SH-SY5Y (cell line): ENCODE measurements at regions not wholly inside any gene's neighbourhood (a gene's known extent, or its start where the extent isn't known, plus 50 kb on each side); places are given as distances from the start of the nearest gene placed in this dataset.
A peak's percentile ranks its signal among the peaks of the same experiment; 100 is the strongest.

ENCODE experiments used
- GATA2 ChIP-seq: IDR thresholded peaks from 2 replicates; pipeline ENCODE4 v1.6.1; 2011; ENCODE audit warnings: mild to moderate bottlenecking, low read depth, low read length
- GATA3 ChIP-seq: IDR thresholded peaks from 2 replicates; pipeline ENCODE4 v1.6.1; 2011; ENCODE audit warnings: low read depth, mild to moderate bottlenecking, low read length, moderate library complexity

DNA sequence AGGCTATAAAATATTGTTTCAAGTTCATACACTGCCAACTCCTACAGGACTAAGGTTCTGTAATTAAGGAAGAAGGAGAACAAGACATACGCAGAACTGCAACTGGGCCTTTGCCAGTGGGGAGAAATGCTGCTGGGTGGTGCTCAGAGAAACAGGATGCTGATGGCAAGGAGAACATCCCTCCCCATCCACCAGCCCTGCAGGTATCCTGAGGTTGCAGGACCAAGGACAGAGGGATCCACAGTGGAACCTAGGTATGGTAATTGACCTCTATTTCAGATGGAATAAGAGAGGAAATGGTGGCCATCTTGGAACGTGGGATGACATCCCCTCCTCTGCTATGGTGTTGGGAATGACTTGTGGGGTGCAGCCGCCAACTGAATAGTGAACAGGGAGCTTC is 206.3 kb upstream of the S1PR3 start:
- TF ChIP-seq GATA3 (no peak), GATA2 (no peak)

DNA sequence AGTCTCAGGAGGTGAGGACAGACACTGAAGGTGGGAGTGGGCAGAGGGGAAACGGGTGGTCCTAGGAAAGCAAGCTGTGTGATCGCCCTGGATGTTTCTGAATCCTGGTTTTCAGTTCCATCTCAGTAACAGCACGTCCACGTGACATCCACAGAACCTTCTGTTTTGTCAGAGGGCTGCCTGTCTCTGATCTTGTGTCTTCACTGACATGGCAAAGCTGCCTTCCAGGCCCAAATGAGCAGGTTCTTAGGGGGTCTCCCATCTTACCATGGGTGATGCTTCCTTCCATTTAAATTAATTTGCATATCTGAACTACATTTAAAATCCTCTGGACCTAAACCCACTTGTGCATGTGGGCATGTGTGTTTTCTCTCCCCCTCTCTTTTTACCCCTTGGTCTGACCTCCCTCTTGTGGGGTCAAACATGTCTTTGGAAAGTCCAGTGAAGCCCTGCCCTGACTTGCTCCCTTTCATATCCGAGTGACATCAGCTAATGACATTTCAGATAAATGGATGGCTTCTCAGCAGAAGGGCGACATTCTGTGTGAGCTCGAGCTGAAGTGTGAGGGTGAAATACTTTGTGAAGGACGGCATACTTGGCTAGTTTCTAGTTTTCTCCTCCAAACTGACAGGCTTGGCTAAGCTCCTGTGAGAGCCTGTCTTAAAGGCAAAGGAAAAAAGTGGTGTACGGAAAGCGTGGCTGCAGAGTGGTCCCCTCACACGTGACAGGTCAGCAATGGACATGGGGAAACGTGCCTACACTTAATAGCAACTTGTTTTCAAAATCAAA is 204.8 kb upstream of the S1PR3 start:
- TF ChIP-seq GATA3, result no peak
- TF ChIP-seq GATA2, result no peak

DNA sequence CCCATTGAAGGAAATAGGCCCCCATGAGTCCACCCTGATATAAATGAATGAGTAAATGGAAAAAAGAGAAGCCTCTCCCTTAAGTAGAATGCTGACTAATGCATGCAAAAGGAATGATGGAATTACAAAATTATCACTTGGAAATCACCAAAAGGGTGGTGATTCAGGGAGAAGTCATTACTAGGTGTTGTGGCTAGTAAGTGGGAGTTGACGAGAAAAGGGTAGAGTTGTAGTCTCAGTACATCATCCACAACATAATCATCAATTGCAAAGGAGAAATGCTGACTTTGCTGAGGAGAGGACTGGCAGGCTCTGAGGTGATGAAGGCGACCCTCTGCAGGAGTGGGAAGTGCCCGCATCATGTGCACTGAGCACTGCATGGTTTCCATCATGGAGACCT is 201.5 kb upstream of the S1PR3 start:
- no peak for TF ChIP-seq GATA2

DNA sequence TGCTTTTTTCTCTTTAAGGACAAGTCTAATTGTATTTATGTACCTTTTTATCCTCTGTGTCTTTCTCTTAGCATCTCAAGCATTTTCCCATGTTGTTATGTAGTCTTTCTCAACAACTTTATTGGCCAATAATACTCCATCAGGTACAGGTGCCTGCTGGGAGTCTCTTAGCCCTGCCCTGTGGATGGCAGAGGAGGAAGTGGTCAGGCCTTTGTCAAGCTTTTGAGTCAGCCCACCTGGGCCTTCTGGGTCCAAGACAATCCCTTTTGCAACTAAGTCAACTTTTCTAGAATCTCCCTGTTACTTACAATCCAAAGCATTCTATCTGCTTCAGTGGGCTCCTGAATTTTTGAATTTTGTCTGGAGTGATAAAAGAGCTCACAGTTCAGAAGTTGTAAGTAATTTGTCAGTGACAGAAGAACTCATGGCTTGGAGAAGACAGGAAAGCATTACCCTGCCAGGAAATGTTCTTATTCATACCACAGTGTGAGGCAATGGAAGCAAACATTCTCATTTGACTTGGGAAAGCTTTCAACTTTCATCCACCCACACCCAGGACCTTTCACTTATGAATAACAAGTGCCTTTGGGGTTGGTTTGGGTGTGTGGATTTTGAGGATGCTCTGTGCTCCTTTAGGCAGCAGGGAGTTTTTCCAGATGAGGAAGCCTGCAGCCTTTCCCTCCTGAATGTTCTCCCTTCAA is 200.0 kb upstream of the S1PR3 start:
- TF ChIP-seq GATA3 (no peak), GATA2 (no peak)

DNA sequence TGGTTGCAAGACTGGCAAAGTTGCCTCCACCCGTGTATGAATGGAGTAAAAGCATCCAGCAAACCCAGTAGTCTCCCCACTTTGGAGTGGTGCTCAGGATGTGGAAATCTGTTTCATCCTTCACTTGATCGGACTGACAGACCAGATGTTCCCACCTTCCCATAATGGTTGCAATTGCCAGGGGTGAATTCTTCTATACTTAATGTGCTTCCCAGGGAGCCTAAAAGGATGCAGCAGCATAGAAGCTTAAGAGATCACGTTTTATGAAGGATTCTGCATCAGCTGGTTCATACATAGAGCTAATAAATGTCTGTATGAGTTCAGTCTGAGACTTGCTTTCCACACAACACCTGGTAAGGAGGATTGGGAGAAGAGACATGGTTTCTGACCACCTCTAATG is 198.8 kb upstream of the S1PR3 start:
- TF ChIP-seq GATA2 (no peak), GATA3 (no peak)

DNA sequence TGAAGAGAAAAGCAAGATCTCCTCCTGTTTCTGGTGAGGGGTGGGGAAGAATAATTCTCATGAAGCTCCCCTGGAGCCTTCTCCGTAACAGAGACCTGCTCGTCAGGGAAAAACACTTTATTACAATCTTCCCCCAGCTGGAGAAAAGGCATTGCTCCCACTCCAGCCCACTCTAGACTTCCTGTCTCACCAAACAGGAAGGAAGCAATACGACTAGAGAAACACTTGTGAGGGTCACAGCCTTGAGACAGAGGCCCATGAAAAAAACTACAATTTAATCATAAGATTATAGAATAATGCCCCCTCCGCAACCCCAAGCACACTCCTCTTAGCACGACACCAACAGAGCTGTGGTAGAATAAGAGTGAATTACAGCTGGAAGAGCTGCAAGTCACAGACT is 197.2 kb upstream of the S1PR3 start:
- no peak for TF ChIP-seq GATA3

DNA sequence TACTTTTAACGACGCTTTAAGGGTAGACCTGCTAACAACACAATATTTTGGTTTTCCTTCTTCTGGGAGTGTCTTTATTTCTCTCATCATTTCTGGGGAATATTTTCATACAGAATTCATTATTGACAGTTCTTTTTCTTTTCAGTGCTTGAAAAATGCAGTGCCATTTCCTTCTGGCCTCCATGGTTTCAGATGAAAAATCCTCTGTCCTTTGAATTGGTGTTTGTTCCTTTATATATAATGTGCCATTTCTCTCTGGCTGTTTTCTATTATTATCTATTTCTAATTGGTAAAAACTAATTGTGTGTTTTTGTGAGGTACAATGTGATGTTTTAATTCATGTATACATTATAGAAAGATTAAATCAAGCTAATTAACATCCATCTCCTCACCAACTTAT is 194.3 kb upstream of the S1PR3 start:
- TF ChIP-seq GATA2 (no peak), GATA3 (no peak)

DNA sequence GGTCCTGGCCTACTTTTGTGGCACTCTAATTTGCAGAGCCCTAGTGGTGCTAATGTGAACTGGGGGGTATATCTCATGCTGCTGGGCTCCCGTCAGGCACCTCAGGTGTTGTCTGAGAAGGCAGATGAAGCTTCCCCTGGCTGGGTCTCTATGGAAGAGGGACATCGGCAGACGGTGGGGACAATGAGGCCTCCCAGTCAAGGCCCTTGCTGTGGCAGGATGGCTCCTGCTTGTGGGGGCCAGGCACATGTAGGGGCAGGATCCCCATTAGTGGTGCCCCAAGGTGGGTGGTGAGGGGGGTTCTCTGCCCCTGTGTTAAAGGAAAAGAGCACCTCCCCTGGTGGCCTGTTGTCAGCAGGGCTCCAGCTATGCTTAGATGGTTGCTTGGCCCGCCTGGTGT is 192.8 kb upstream of the S1PR3 start:
- TF ChIP-seq GATA3 (no peak), GATA2 (no peak)

DNA sequence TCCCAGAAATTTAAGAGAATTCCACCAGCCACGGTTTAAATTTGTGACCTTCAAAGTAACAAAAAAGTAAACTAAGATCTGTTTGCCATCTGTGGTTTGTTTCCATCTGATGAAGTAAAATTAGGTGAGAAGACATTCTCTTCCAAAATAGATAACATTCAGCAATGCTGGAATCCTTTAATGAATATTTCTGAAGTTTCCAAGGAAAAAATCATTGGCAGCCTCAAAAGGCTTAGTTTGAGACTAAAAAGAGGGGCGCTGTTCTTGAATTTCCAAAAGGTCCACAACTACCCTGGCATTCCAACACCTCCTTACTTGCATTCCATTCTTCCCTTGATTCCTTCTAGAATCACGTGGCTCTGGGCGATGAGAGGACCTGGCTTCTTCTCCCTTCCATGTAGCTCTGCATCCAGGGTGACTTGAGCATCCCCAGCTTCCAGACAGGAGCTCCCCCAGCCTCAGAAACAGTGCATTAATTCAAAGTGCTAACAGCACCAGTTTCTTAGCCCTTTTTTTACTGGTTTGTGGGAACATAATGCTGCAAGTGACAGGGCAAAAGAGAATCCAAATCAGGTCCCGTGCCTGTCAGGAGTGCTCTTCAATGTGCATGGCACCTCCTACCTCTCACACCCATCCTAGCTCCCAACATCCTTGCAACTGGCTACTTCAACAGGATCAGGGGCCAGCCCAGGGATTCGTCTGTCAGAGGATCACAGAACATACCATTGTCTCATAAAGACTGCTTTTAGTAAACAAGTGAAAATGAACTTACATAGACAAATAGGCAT is 191.5 kb upstream of the S1PR3 start:
- no peak for TF ChIP-seq GATA3
- TF ChIP-seq GATA2, result no peak

DNA sequence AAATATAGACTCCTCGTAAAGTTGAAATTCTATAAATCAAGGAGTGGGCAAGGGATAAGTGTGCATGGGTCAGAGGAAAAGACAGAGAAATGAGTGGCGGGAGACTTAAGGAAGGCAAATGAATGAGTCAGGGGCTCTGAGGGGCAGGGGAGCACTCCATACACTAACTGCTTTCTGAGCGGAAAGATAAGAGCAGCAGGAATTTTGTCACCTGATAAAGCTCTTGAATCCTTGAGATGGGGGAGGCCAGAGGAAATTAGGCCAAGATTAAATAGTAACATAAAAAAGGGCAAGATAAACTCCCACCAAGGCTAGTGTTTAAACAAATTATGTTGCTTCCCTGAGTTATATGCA is 191.0 kb upstream of the S1PR3 start:
- no peak for TF ChIP-seq GATA3
- no peak for TF ChIP-seq GATA2

DNA sequence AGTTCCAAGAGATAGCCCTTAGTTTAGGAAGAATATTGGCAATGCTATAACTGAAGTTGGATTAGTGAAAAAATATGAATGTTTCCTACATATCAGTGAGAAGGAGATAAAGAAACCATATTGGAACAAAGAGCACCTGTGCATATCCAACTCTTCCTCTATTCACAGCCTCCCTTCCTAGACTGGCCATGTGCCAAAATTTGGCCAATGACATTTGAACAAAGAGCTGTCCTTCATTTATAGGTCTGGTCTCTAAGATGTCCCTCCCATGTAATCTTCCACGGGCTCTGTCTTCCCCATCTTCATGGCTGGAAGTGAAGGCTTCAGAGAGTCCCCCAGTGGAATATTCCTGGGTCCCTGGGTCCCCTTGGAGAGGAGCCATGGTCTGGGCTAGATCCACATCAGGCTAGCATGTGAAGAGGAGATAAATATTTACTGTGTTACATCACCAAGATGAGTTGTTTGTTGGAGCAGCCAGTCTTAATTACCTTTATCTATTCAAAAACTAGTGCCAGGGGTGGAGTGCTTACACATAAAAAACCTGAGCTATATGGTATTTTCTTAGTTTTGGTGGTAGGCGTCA is 190.0 kb upstream of the S1PR3 start:
- no peak for TF ChIP-seq GATA3
- TF ChIP-seq GATA2, result no peak

DNA sequence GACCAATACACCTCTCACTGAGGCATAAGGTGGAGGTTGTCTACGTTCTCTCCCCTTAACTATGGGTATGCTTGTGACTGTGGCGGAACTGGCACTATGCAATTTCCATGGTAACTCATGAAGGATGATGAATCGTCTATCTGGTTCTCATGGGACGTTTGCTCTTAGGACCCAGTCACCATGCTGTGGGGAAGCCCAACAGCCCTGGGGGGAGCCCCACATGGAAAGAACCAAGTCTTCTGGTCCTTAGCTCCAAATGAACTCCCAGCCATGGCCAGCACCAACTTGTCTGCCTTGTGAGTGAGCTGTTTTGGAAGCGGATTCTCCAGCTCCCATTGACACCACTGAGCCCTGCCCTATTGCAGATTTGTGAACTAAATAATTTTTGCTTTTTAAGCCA is 188.7 kb upstream of the S1PR3 start:
- TF ChIP-seq GATA3 (no peak), GATA2 (no peak)

DNA sequence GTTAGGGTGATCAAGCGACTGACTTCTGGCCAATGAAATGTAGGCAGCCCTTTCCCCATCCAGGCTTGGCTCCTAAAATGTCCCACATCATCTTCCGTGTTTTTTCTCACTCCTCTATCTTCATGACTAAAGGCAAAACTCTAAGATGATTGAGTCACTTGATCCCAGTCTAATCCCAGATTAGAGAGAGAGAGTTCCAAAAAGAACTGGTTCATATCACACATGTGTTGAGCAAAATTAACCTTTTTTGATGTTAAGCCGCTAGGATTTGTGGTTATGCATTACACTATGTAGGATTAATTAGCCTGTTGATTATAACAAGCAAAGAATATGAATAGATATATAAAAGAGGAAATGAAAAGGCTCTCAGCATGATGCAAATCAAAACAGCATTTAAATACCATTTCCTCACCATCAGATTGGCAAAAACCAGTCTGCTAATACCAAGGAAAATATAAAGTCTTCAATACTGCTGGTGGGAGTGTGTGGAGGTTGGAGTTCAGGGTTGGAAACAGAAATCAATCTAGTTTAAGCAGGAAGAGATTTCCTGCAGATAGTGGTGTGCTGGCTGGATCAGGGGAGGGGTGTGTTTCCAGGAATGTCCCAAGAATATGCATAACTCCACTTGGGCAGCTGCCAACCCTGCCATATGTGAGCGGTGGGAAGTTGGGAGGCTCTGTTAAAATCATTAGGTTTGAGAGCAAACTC is 187.6 kb upstream of the S1PR3 start:
- TF ChIP-seq GATA2, result peak; percentile 91
- peak; percentile 31; the same call in 1 of the 2 replicates for TF ChIP-seq GATA3

DNA sequence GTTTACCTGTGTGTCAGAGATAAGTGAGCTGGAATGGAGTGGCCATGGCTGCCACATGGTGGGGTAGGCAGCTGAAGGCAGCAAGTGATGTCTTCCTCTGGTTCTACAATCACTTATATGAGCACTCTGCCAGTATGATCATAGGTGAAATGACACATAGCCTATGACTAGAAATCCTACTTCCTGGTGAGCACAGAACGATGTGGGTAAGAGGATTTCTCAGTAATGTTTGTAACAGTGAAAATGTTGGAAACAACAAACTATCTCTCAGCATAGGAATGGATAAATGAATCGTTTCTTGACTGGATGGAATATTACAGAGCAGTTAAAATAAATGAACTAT is 187.0 kb upstream of the S1PR3 start:
- TF ChIP-seq GATA2 (no peak; the same call in 1 of the 2 replicates), GATA3 (no peak)
